ENCODE measurements at regions not wholly inside any gene's neighbourhood (a gene's known extent, or its start where the extent isn't known, plus 50 kb on each side); places are given as distances from the start of the nearest gene placed in this dataset.

- no peak overlapping the region for H2AFZ ChIP-seq (ENCODE audit: low read depth, low read length)
- no peaks in the 10 kb centered on the region for H3K36me3 ChIP-seq (ENCODE audit: insufficient read depth, low read length)
- H3K4me1 ChIP-seq (ENCODE audit: insufficient read depth, low read length): peaks cover 22% of the 10 kb centered on the region
- no peaks in the 10 kb centered on the region for H3K27me3 ChIP-seq (ENCODE audit: insufficient read depth, low read length)
- H3K4me3 ChIP-seq (ENCODE audit: low read length): no peak overlapping the region
- no peaks in the 10 kb centered on the region for H3K9me3 ChIP-seq (ENCODE audit: low read length)
These were observed 169.6 kb upstream of the IL12A start for GRCh38 chr3:159818997-159819500.

GRCh38 chr3:159819676-159820075 is 169.0 kb upstream of the IL12A start:
- H3K36me3 ChIP-seq (ENCODE audit: insufficient read depth, low read length): no peaks in the 10 kb centered on the region
- H3K4me1 ChIP-seq (ENCODE audit: insufficient read depth, low read length): peaks cover 20% of the 10 kb centered on the region
- no peak overlapping the region for H2AFZ ChIP-seq (ENCODE audit: low read depth, low read length)
- H3K4me3 ChIP-seq (ENCODE audit: low read length): no peak overlapping the region
- no peaks in the 10 kb centered on the region for H3K9me3 ChIP-seq (ENCODE audit: low read length)
- H3K27me3 ChIP-seq (ENCODE audit: insufficient read depth, low read length): no peaks in the 10 kb centered on the region

GRCh38 chr3:159821110-159821509 is 167.5 kb upstream of the IL12A start:
- H3K36me3 ChIP-seq (ENCODE audit: insufficient read depth, low read length): no peaks in the 10 kb centered on the region
- H3K4me1 ChIP-seq (ENCODE audit: insufficient read depth, low read length): peaks cover 20% of the 10 kb centered on the region
- no peaks in the 10 kb centered on the region for H3K9me3 ChIP-seq (ENCODE audit: low read length)
- H3K27me3 ChIP-seq (ENCODE audit: insufficient read depth, low read length): no peaks in the 10 kb centered on the region
- no peak overlapping the region for H2AFZ ChIP-seq (ENCODE audit: low read depth, low read length)
- H3K4me3 ChIP-seq (ENCODE audit: low read length): no peak overlapping the region

- H2AFZ ChIP-seq (ENCODE audit: low read depth, low read length): no peak overlapping the region
These were observed 166.9 kb upstream of the IL12A start for GRCh38 chr3:159821736-159822135.

GRCh38 chr3:159823780-159824179 is 164.9 kb upstream of the IL12A start:
- Histone ChIP-seq H3K27me3 (ENCODE audit: insufficient read depth, low read length) (no peaks in the 10 kb centered on the region), H3K9me3 (ENCODE audit: low read length) (no peaks in the 10 kb centered on the region), H3K4me1 (ENCODE audit: insufficient read depth, low read length) (peaks cover 9% of the 10 kb centered on the region), H3K36me3 (ENCODE audit: insufficient read depth, low read length) (no peaks in the 10 kb centered on the region), H2AFZ (ENCODE audit: low read depth, low read length) (no peak overlapping the region), H3K4me3 (ENCODE audit: low read length) (no peak overlapping the region)

More at GRCh38 chr3:159821736-159822135, 166.9 kb upstream of the IL12A start:
- H3K36me3 ChIP-seq (ENCODE audit: insufficient read depth, low read length): no peaks in the 10 kb centered on the region
- no peaks in the 10 kb centered on the region for H3K9me3 ChIP-seq (ENCODE audit: low read length)
- no peak overlapping the region for H3K4me3 ChIP-seq (ENCODE audit: low read length)
- peaks cover 20% of the 10 kb centered on the region for H3K4me1 ChIP-seq (ENCODE audit: insufficient read depth, low read length)
- H3K27me3 ChIP-seq (ENCODE audit: insufficient read depth, low read length): no peaks in the 10 kb centered on the region

- Histone ChIP-seq H3K36me3 (ENCODE audit: insufficient read depth, low read length) (no peaks in the 10 kb centered on the region), H3K27me3 (ENCODE audit: insufficient read depth, low read length) (no peaks in the 10 kb centered on the region), H3K4me1 (ENCODE audit: insufficient read depth, low read length) (peaks cover 12% of the 10 kb centered on the region), H3K4me3 (ENCODE audit: low read length) (no peak overlapping the region), H2AFZ (ENCODE audit: low read depth, low read length) (no peak overlapping the region), H3K9me3 (ENCODE audit: low read length) (no peaks in the 10 kb centered on the region)
These were observed 164.3 kb upstream of the IL12A start for GRCh38 chr3:159824333-159824732.

- H2AFZ ChIP-seq (ENCODE audit: low read depth, low read length): no peak overlapping the region
- H3K4me3 ChIP-seq (ENCODE audit: low read length): no peak overlapping the region
These were observed 163.3 kb upstream of the IL12A start for GRCh38 chr3:159825216-159825854.

GRCh38 chr3:159828542-159828943 is 160.1 kb upstream of the IL12A start:
- Histone ChIP-seq H3K4me1 (ENCODE audit: insufficient read depth, low read length) (peaks cover 5% of the 10 kb centered on the region), H3K4me3 (ENCODE audit: low read length) (no peak overlapping the region), H2AFZ (ENCODE audit: low read depth, low read length) (no peak overlapping the region), H3K36me3 (ENCODE audit: insufficient read depth, low read length) (no peaks in the 10 kb centered on the region), H3K27me3 (ENCODE audit: insufficient read depth, low read length) (no peaks in the 10 kb centered on the region), H3K9me3 (ENCODE audit: low read length) (no peaks in the 10 kb centered on the region)

More at GRCh38 chr3:159825216-159825854, 163.3 kb upstream of the IL12A start:
- Histone ChIP-seq H3K9me3 (ENCODE audit: low read length) (no peaks in the 10 kb centered on the region), H3K27me3 (ENCODE audit: insufficient read depth, low read length) (no peaks in the 10 kb centered on the region), H3K4me1 (ENCODE audit: insufficient read depth, low read length) (peaks cover 12% of the 10 kb centered on the region), H3K36me3 (ENCODE audit: insufficient read depth, low read length) (no peaks in the 10 kb centered on the region)

GRCh38 chr3:159829056-159829455 is 159.6 kb upstream of the IL12A start:
- no peaks in the 10 kb centered on the region for H3K27me3 ChIP-seq (ENCODE audit: insufficient read depth, low read length)
- H3K4me3 ChIP-seq (ENCODE audit: low read length): no peak overlapping the region
- H3K4me1 ChIP-seq (ENCODE audit: insufficient read depth, low read length): peaks cover 5% of the 10 kb centered on the region
- no peak overlapping the region for H2AFZ ChIP-seq (ENCODE audit: low read depth, low read length)
- no peaks in the 10 kb centered on the region for H3K36me3 ChIP-seq (ENCODE audit: insufficient read depth, low read length)
- H3K9me3 ChIP-seq (ENCODE audit: low read length): no peaks in the 10 kb centered on the region

GRCh38 chr3:159829539-159830227 is 159.0 kb upstream of the IL12A start:
- Histone ChIP-seq H3K4me1 (ENCODE audit: insufficient read depth, low read length) (peaks cover 5% of the 10 kb centered on the region), H3K27me3 (ENCODE audit: insufficient read depth, low read length) (no peaks in the 10 kb centered on the region), H3K9me3 (ENCODE audit: low read length) (no peaks in the 10 kb centered on the region), H2AFZ (ENCODE audit: low read depth, low read length) (no peak overlapping the region), H3K36me3 (ENCODE audit: insufficient read depth, low read length) (no peaks in the 10 kb centered on the region), H3K4me3 (ENCODE audit: low read length) (no peak overlapping the region)

GRCh38 chr3:159830523-159831154 is 158.0 kb upstream of the IL12A start:
- Histone ChIP-seq H3K4me3 (ENCODE audit: low read length) (no peak overlapping the region), H3K4me1 (ENCODE audit: insufficient read depth, low read length) (peaks cover 5% of the 10 kb centered on the region), H2AFZ (ENCODE audit: low read depth, low read length) (no peak overlapping the region), H3K36me3 (ENCODE audit: insufficient read depth, low read length) (no peaks in the 10 kb centered on the region), H3K27me3 (ENCODE audit: insufficient read depth, low read length) (no peaks in the 10 kb centered on the region), H3K9me3 (ENCODE audit: low read length) (no peaks in the 10 kb centered on the region)

- no peaks in the 10 kb centered on the region for H3K36me3 ChIP-seq (ENCODE audit: insufficient read depth, low read length)
- H3K4me3 ChIP-seq (ENCODE audit: low read length): no peak overlapping the region
- no peaks in the 10 kb centered on the region for H3K27me3 ChIP-seq (ENCODE audit: insufficient read depth, low read length)
- H2AFZ ChIP-seq (ENCODE audit: low read depth, low read length): no peak overlapping the region
- peaks cover 5% of the 10 kb centered on the region for H3K4me1 ChIP-seq (ENCODE audit: insufficient read depth, low read length)
- H3K9me3 ChIP-seq (ENCODE audit: low read length): no peaks in the 10 kb centered on the region
These were observed 157.2 kb upstream of the IL12A start for GRCh38 chr3:159831466-159831865.

- Histone ChIP-seq H2AFZ (ENCODE audit: low read depth, low read length) (no peak overlapping the region), H3K36me3 (ENCODE audit: insufficient read depth, low read length) (no peaks in the 10 kb centered on the region), H3K9me3 (ENCODE audit: low read length) (no peaks in the 10 kb centered on the region), H3K4me3 (ENCODE audit: low read length) (no peak overlapping the region), H3K27me3 (ENCODE audit: insufficient read depth, low read length) (no peaks in the 10 kb centered on the region), H3K4me1 (ENCODE audit: insufficient read depth, low read length) (peaks cover 5% of the 10 kb centered on the region)
These were observed 156.6 kb upstream of the IL12A start for GRCh38 chr3:159832024-159832423.

Measured in neuron (in vitro differentiated cells).